UCSD-AML1 (cell line): ENCODE measurements at regions not wholly inside any gene's neighbourhood (a gene's known extent, or its start where the extent isn't known, plus 50 kb on each side); places are given as distances from the start of the nearest gene placed in this dataset.

ENCODE experiments used
- DNase-seq: peaks from one replicate; lab custom pipeline; 2025; ENCODE audit not compliant: unreplicated experiment; lab: John Stamatoyannopoulos, UW

DNA sequence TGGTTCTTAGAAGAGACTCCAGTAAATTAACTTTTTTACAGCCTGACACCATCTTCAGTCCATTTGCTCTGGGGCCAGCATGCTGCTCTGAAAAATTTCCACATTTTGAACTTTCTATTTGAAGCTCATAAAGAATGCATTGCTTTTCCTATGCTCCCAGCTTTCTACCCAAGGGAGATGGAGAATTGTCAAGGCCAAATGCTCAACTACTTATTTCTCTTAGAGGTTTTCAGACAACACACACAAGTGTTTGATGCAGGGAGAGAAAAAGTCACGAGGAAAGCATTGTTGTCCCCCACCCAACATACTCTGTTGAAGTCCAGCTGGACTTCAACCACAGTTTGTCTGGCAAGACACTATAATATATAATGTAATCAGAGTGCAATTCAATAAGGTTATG, 100.3 kb upstream of the CADPS start:
- no peak for DNase-seq

DNA sequence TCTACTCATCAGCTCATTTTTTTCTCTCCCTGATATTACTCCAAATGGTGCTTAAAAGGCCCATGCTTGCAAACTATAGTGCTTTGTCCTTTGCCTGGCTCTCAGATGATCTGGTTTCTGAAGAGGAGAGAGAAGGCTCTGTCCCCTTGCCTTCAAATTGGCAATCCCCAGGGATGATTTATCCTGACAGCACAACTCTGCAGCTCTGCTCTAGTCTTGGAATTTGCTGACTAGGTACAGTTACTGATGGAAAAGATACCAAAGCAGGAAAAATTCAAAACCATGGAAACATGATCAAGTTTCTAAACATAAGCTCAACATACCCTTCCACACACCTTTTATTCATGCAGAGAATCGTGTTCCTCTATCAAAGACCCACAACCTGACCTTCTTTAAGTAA, 106.7 kb upstream of the CADPS start:
- no peak for DNase-seq

DNA sequence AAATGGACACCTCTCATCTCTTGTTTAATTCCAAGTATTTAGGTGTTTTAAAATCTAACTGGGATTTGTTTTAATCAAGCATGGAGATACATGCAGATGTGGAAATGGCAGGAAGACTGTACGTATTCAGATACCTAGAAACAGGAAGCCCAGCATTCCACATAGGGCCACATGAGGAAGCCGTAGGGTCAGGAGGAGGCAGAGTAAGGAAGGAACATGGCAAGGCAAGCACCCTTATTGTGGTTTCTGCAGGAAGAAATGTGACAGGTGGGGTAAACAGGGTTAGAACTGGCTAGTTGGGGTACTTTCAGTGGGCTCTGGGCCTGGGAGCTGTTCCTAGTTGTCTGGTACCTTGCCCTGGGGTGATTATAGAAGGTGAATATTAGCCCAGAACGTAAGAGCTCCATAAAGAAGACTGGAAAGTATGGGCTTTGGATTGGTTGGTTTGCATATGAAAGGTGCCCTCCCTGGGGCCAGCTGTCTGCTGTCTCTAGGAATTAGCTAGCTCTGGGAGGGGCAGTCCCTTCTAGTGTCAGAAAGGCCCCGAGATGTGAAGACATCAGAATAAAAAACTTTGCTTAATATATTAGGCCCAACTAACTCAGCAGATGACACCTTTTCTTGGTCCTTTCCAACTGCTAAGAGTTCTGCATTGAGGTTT, 107.7 kb upstream of the CADPS start:
- DNase-seq, result peak; percentile 24

DNA sequence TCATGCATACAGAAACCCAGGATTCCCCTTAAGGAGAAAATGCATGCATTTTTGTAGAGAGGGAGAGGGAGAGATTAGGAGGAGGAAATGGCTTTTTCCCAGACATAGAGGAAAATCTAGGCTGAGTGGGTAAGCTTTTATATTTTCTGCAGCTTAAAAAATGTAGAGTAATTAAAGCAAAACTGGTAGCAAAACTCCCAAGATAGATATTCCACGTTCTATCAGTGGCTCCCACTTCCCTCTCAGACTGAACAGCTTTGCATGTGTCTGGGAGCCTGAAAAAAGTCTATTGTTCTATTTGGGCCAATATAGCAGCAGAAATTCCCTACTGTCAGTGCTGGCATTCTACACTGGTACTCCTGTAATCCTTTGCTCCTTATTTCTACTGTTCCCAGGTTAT, 110.8 kb upstream of the CADPS start:
- DNase-seq, result no peak

DNA sequence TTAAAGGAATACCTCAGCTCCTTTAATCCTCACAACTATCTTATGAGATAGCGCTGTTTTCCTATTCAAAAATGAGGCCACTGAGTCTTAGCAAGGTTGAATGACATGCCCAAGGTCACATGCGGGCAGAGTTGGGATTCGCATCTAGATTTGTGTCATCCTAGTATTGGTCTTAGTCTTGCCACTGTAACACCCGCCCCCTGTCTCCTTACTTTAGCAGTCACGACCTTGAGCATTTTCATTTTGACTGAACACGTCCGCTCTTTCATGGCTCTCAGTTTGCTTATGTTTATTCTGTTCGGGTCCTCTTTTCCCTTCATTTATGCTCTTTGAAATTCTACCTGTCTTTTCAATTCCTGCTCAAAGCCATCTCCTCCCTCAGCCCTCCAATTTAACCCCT, 112.5 kb upstream of the CADPS start:
- no peak for DNase-seq

DNA sequence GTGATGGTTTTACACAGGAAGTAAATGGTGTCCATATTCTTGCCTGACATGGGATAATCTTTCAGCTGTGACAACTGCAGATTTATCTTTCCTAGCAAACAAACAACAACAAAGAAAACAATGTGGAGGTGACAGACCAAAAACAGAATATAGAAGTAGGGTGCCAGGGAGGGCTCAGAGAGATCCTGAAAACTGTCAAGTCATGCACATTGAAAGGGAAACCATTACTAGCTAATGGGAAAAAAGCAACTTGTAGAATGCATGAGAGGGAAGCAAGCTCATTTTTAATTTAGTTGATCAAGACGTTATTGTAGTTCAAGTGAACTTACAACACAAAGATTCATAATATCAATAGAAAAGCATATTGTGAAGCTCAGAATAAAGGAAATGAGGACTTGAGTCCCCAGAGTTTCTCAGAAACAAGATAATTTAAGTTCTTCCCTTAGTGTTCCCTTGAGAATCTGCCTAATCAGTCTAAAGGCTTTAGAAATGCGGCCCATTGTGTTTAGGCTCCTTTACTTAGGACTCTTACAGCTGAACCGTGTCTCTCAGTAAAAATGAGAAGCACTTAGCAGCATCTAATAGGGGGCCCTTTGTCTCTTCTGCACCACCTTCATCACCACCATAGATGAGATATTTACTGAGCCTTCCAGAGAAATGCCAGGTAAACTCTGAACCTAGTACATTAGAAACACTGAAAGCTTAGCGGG, 115.6 kb upstream of the CADPS start:
- no peak for DNase-seq

DNA sequence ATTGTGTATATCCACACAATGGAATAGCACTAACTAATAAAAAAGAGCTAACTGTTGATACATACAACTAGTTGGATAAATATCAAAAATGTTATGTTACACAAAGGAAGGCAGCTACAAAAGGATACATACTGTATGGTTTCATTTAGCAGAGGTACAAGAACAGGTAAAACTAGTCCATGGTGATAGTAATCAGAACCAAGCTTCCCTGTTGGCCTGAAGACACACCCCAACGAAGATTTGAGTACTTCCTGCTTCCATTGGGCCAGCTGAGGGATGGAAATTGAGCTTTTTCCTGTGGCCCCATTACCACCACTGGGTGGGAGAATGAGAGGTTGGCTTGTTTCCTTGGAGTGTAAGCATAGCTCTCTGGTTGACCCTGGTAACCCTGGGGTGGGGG, 117.3 kb upstream of the CADPS start:
- DNase-seq, result no peak

DNA sequence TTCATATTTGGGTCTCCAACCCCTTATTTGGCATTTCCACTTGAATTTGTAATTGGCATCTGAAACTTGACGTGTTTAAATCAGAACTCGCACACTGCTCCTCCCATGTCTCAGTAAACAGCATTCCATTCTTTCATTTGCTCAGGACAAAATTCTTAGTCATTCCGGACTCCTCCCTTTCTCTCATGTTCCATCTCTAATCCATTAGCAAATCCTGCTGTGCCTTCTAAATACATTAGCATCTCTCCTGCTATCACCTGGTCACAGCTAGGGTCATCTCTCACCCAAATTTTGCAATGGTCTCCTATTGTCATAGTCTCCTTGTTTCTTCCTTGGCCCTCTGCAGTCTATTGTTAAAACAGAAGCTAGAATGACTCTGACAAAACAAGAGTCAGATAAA, 119.9 kb upstream of the CADPS start:
- no peak for DNase-seq

DNA sequence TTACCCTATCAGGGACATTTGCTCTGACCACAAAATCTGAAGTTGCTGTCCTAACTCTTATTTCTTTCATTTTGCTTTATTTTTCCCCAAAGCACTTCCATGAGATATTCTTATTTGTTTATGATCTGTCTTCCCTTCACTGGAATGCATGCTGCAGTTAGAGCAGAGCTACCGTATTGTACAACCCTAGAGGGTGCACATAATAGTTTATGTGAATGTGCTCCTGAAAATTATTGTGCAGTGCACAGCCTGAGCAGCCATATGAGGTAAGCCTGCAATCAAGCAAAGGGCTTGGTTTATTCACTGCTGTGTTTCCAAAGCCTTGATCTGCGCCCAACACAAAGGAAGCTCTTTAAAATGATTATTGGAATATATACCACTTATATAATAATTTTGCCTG, 120.3 kb upstream of the CADPS start:
- DNase-seq, result no peak

DNA sequence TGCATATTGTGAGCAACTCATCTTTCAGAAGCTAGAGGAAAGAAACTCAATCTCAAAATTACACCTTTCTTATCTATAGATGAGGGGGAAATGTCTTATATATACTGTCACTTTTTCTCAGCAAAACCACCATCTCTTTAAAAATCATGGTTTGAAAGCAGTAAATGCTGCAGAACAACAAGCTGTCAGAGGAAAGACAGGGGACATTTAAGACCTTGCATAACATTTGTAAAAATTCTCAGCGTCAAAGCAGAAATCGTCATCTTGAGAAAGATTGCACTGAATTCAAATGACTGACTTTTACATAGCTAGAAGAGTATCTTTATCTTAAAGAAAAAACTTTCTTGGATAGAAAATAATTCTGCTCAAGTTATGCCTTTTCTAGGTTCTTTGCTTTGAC, 122.2 kb upstream of the CADPS start:
- DNase-seq, result no peak

DNA sequence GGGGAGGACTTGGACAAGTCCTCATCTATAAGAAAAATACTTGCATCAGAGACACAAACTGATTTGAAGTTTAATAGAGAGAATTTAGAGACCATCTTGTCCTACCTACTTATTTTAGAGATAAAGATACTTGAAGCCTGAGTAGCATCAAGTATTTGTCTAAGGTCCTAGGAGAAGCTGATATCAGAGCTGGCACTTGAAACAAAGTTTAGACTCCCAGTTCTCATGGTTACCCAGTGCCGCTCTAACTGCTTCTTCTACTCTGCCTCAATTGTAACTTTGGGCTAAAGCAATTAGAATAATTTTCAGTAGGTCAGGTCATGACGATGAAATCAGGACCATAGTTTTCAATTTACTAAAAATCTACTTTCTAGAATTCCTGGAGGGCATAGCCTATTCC, 123.9 kb upstream of the CADPS start:
- no peak for DNase-seq

DNA sequence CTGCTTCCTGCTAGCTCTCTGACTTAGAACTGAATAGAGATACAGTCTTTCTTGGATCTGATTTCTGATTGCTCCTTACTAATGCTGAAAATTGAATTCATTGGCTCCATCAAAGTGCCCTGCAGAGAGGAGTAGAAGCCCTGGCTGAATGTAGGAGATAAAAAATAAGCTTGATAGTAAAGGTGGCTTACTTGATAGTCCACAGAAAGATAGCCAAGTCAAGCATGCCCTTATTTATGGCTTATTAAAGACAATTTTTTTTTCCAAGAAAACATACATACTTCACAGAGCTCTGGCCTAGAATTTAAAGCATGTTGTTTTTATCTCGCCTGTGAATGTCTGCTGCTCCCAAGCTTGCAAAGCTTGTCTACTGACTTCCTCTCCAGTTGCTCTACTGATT, 124.6 kb upstream of the CADPS start:
- no peak for DNase-seq

DNA sequence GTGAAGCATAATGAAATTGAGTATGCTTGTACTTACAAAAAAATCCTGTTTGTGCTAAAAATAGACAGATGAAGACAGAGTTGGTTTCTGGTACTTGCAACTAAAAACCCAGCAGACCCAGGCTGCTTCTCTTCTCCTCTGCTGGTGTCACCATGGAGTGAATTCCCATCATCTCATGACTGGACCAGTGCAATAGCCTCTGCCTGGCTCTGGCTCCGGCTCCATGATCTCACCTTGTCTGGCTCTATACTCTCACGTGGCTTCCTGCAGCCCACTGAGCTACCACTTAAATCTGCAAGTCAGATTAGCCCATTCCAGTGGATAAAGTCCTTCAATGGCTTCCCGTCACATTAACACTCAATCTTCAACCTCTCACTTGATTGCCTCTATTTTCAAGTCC, 129.2 kb upstream of the CADPS start:
- no peak for DNase-seq

DNA sequence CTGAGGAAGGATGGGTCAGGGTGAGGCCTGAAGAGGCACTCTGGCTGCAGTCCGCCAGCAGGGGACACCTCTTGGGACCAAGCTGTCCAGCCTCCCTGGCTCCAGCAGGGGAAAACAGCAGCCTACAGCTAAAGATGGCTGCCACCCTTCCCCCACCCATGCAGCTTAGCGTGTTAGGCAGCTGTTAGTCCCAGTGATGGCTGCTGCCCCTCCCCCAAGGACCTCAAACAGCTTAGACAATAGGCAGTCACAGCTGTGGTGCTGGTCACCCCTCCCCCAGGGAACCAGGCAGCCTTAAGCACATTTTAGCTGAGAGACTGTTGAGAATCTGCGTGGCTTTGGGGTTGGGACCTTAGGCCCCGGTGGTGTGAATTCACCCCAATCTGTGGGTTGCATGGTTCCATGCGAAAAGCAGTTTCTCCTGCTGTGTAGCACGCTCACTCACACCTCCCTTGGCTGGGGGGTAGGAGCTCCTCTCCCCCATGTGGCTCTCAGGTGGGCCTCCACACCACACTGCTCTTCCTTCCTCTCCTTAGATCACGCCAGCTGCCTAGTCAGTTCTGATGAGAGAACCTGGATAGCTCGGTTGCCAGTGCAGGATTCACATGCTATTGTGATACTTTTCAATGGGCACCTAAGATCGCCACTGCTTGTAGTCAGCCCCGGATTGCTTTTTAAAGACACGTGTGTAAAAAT, 140.5 kb upstream of the CADPS start:
- no peak for DNase-seq

DNA sequence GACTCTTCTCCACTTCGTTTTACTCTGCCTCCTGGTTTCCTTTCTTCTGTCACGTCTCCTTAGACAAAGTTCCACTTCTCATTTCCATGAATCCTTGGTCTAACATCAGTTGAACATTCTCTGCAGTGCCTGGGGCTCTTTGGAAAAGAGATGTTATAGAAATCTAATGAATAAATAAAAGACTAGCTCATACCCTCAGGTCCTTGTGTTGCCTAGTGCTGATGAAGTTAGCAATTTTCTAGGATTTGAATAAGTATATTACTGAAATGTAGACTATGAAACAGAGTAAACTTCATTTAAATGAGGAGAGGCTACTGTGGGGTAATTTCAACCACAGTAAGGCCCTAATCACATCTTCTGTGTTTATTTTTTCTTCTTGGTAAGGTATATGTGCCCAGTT, 146.9 kb upstream of the CADPS start:
- no peak for DNase-seq

DNA sequence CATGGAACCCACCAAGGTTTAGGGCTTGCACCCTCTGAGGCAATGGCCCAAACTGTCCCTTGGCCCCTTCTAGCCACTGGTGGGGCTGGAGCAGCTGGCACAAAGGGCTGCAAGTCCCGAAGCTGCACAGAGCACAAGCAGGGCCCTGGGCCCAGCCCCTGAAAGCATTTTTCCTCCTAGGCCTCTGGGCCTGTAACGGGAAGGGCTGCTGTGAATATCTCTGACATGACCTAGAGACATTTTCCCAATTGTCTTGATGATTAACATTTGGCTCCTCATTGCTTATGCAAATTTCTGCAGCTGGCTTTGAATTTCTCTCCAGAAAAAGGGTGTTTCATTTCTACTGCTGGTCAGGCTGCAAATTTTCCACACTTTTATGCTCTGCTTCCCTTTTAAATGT, 151.5 kb upstream of the CADPS start:
- DNase-seq, result no peak

DNA sequence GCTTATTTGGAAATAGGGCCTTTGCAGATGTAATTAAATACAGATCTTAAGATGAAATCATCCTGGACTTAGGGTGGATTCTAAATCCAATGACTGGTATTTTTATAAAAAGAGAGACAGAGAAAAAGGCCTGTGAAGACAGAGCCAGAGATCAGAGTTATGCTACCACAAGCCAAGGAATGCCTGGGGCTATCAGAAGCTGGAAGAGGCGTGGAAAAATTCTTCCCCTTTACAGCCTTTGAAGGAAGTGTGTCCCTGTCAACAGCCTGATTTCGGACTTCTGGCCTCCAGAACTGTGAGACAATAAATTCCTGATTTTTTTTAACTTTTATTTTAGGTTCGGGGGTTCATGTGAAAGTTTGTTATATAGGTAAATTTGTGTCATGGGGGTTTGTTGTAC, 154.1 kb upstream of the CADPS start:
- no peak for DNase-seq

DNA sequence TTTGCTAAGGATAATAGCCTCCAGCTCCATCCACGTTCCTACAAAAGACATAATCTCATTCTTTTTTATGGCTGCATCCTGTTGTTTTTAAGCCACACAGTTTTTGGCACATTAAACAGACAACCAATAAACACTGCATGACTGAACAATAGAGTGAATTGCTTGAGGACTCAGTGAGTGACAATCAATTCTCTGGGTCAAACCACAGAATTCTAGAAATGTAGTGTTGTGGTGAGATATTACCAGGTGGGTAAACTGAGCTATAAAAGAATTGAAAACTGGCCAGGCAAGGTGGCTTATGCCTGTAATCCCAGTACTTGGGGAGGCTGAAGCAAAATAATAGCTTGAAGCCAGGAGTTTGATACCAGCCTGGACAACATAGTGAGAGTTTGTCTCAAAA, 154.7 kb upstream of the CADPS start:
- no peak for DNase-seq

DNA sequence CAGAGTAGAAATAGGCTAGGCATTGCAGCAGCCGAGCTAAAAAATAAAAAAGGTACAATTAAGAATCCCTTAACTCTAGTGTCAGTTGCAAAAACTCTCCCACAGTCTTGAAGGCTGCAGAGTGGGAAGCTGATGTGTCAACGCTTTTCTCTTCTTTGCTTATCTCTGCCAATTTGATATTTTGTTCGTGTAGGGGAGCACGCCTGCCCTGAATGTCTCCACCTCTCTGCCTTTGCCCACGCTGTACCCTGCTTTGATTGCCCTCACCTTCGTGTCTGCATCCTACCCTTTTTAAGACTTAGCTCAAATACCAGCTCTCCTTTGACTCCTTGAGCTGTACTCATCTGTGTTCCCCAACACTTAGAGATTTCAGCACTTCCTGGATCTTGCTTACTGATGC, 155.4 kb upstream of the CADPS start:
- DNase-seq, result no peak

DNA sequence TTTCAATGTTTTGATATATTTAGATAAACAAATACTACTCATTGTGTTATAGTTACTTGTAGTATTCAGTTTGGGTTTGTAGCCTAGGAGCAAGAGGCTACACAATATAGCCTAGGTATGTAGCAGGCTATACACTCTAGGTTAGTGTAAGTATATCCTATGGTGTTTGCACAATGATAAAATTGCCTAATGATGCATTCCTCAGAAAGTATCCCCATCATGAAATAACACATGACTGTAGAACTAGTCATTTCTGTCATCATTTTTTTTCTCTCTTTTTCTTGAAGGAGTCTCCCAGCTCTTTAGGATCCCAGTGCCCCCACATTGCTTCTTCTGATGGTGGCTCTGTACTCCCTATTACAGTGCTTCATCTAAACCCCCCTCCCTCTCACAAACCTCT, 157.7 kb upstream of the CADPS start:
- no peak for DNase-seq

DNA sequence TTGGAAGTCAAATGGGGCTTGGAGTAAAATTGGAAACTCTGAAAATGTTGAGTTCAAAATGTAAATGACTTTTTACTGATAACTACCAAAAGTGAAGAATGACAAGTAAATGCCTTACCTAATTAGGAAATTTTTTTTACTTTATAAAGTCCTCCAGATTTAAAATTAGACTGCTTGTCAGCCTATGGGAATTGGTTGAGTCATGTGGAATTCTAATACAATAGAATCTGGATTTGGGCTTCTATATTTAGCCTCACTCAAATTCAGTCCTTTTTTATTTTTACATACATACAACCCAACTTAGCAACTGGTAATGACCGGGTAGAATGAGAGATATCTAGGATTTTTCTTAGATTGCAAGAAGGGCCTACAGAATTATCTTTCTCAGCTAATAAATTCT, 158.9 kb upstream of the CADPS start:
- no peak for DNase-seq

DNA sequence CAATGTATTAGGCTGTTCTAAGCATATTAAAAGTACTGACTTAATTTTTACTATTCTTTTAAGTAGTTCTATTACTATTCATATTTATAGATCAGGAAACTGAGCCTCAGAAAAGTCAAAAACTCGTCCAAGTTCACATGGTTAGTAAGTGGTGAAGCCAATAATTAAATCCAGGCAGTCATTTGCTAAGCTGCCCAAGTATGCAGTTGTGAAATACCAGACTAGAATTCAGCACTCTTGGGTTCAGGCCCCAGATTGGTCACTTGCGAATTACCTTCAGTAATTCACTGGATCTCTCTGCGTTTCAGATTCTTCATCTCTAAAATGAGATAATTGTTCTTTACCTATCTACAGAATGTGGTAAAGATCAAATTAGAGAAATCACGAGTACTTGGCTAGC, 161.9 kb upstream of the CADPS start:
- no peak for DNase-seq

DNA sequence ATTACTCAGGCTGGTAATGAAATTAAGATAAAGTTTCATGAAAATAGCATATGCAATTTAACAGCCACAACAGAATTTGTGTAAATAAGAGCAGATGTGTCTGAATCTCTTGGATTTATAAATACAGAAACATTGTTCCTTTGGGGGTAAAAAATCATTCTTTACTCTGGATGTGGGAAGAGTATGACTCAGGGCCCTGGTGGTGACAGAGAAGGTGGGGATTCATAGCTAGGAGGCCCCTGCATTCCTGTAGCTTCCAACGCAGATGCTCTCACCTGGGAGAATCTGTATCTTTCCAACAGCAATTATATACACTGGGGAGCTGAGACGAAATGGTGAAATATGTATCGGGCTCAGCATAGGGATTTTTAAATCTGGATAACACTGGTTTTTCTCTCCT, 167.6 kb upstream of the CADPS start:
- DNase-seq, result no peak
